HEK293T (cell line): ENCODE measurements at regions not wholly inside any gene's neighbourhood (a gene's known extent, or its start where the extent isn't known, plus 50 kb on each side); places are given as distances from the start of the nearest gene placed in this dataset.

Source experiments
- BHLHE40 ChIP-seq: fragments of 450-650 bp; IDR thresholded peaks from 2 replicates; pipeline ENCODE4 v1.6.1; 2016; ENCODE audit warnings: mild to moderate bottlenecking, moderate library complexity, borderline replicate concordance
- ELF4 ChIP-seq: fragments of 450-650 bp; IDR thresholded peaks from 2 replicates; pipeline ENCODE4 v1.6.1; 2017; ENCODE audit warnings: antibody characterized with exemption
- FOXK2 ChIP-seq: fragments of 450-650 bp; IDR thresholded peaks from 2 replicates; pipeline ENCODE4 v1.6.1; 2016; ENCODE audit warnings: mild to moderate bottlenecking
- FOXM1 ChIP-seq: fragments of 450-650 bp; IDR thresholded peaks from 2 replicates; pipeline ENCODE4 v1.6.1; 2017; ENCODE audit warnings: mild to moderate bottlenecking, borderline replicate concordance
- SP1 ChIP-seq: fragments of 450-650 bp; IDR thresholded peaks from 2 replicates; pipeline ENCODE4 v1.6.1; 2017

GRCh38 chr7:41174521-41174920 lies 528.4 kb downstream of the INHBA start:
- TF ChIP-seq ELF4 = no peak
- TF ChIP-seq BHLHE40 = no peak
- TF ChIP-seq FOXM1 = no peak
- TF ChIP-seq SP1 = no peak
- TF ChIP-seq FOXK2 = no peak
